Activated T-cell treated with anti-CD3 and anti-CD28 coated beads, Interleukin-2, amount 50 U/mL, for 72 hours (primary cell): ENCODE measurements at regions not wholly inside any gene's neighbourhood (a gene's known extent, or its start where the extent isn't known, plus 50 kb on each side); places are given as distances from the start of the nearest gene placed in this dataset.

Experiments
- ATAC-seq, 2 donors: fragments of 150-1000 bp; cut with Tn5 transposase; replicated peaks in 1 of 2; 2 replicates each; pipeline ENCODE4 v1.10.0; 2021; ENCODE audit warnings: moderate library complexity in 2 of 2, mild to moderate bottlenecking in 1 of 2
- DNase-seq, 2 donors: peaks; one replicate each; pipeline ENCODE4 v3.0.0; 2021 to 2022; ENCODE audit warnings: mixed read lengths in 1 of 2
- H3K27ac Mint-ChIP-seq: one replicate; pipeline ENCODE4 v1.8.0; 2022; ENCODE audit warnings: mild to moderate bottlenecking, moderate library complexity, mixed read lengths
- H3K27me3 Mint-ChIP-seq: one replicate; pipeline ENCODE4 v1.8.0; 2022; ENCODE audit warnings: low read depth, mixed read lengths
- H3K36me3 Mint-ChIP-seq, 2 donors: one replicate each; pipeline ENCODE4 v1.8.0; 2022; ENCODE audit warnings: mixed read lengths in 2 of 2, mild to moderate bottlenecking in 1 of 2; ENCODE audit not compliant: insufficient read depth in 2 of 2
- H3K4me1 Mint-ChIP-seq: one replicate; pipeline ENCODE4 v1.8.0; 2022; ENCODE audit warnings: low read depth, mixed read lengths
- H3K4me3 Mint-ChIP-seq, 2 donors: one replicate each; pipeline ENCODE4 v1.8.0; 2022; ENCODE audit warnings: mild to moderate bottlenecking in 2 of 2, mixed read lengths in 2 of 2, moderate library complexity in 2 of 2
- H3K9me3 Mint-ChIP-seq, 2 donors: one replicate each; pipeline ENCODE4 v1.8.0; 2022; ENCODE audit warnings: mixed read lengths in 2 of 2

DNA sequence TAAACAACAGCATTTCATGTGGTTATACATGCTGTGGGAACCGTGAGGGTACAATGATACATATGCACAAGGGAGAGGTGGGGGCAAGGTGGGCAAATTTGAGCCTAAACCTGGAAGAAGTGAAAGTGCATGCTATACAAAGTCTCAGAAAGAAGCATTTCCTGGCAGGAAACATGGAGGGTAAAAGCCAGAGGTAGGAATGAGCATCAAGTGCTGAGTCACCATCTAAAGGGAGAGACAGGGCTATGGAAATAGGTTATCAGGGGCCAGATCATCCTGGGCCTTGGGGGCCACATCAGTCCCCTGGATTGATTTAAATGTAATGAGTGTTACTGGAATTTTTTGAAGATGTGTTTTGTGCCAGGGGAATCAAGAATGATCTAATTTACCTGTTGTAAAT is 60.1 kb upstream of the DAB1 start:
- H3K4me1 Mint-ChIP-seq, result no peaks in the 10 kb centered on the region
- H3K27ac Mint-ChIP-seq, result no peak overlapping the region
- H3K36me3 Mint-ChIP-seq, result no peaks in the 10 kb centered on the region
- H3K4me3 Mint-ChIP-seq, result no peak overlapping the region
- no peaks in the 10 kb centered on the region for H3K27me3 Mint-ChIP-seq
- peaks cover 0 to 2% of the 10 kb centered on the region in 2 donors for H3K9me3 Mint-ChIP-seq
- ATAC-seq (no peak), DNase-seq (no peak)

DNA sequence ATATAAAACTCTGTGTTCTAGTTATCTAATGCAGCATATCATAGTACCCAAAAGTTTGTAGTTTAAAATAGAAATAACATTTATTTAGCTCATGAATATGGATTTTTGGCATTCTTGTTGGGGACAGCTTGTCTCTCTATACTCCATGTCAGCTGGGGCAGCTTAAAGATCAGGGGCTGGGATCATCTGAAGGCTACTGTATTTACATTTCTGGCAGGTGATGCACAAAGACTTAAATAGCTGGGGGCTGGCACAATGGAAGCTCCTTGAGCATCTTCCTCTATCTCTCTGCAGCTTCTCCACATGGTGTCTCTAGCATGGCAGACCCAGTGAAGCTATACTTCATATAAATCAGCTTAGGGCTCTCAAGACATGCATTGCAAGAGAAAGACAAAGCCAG is 55.6 kb upstream of the DAB1 start:
- H3K9me3 Mint-ChIP-seq, result peaks cover 0 to 2% of the 10 kb centered on the region in 2 donors
- H3K4me1 Mint-ChIP-seq, result no peaks in the 10 kb centered on the region
- no peak overlapping the region for H3K27ac Mint-ChIP-seq
- no peaks in the 10 kb centered on the region for H3K27me3 Mint-ChIP-seq
- H3K4me3 Mint-ChIP-seq, result no peak overlapping the region
- DNase-seq (no peak), ATAC-seq (no peak)
- no peaks in the 10 kb centered on the region for H3K36me3 Mint-ChIP-seq

DNA sequence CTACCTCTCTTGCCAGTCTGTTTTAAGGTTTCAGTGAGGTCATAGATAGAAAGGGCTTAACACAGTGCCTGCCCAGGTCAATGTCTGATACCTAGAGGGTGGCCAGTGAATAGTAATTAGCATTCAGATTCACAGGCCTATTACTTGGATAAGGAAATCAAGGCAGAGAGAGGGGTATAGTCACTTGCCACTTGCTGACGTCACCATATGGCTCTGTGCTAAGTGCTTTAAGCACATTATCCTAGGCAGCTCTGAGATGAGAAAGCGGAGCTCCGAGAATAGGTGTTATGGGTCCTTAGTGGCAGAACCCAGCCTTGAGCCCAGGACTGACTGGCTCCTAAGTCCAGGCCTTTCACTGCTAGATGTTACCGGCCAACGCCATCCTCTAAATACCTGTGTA is 51.5 kb upstream of the DAB1 start:
- H3K36me3 Mint-ChIP-seq, result no peaks in the 10 kb centered on the region
- no peaks in the 10 kb centered on the region for H3K4me1 Mint-ChIP-seq
- H3K9me3 Mint-ChIP-seq, result no peaks in the 10 kb centered on the region
- DNase-seq (no peak), ATAC-seq (no peak)
- H3K27ac Mint-ChIP-seq, result no peak overlapping the region
- no peaks in the 10 kb centered on the region for H3K27me3 Mint-ChIP-seq
- no peak overlapping the region for H3K4me3 Mint-ChIP-seq

DNA sequence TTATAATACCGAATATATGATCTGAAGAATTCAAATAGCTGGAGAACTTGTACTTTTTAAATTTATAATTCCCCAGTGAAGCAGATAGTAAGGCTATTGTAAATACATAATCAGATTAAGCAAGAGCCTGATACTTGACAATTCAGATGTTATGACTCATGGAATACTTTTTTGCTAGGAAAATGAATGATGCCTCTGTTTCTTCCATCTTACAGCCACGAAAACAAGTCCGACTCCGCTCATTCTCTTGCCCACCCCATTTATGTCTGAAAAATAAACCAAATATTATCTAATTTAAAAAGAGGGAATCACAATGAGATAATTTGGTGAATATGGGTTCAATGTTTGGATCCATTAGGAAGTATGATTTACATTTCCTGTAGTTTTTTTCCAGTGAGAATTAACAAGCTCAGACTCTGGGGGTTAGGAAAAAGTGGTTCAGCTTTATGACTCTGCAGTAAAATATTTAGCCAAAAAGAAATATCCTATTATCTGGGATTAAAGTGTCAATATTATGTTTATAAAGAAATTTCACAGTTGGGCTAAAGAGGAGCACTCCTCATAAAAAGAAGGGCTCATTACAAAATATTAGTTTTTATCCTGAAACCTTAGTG is 50.4 kb upstream of the DAB1 start:
- Mint-ChIP-seq H3K27ac (no peak overlapping the region), H3K36me3 (no peaks in the 10 kb centered on the region), H3K9me3 (no peaks in the 10 kb centered on the region), H3K4me3 (no peak overlapping the region), H3K27me3 (no peaks in the 10 kb centered on the region), H3K4me1 (no peaks in the 10 kb centered on the region)
- ATAC-seq (no peak), DNase-seq (no peak)
